ENCODE measurements at regions not wholly inside any gene's neighbourhood (a gene's known extent, or its start where the extent isn't known, plus 50 kb on each side); places are given as distances from the start of the nearest gene placed in this dataset.

DNA sequence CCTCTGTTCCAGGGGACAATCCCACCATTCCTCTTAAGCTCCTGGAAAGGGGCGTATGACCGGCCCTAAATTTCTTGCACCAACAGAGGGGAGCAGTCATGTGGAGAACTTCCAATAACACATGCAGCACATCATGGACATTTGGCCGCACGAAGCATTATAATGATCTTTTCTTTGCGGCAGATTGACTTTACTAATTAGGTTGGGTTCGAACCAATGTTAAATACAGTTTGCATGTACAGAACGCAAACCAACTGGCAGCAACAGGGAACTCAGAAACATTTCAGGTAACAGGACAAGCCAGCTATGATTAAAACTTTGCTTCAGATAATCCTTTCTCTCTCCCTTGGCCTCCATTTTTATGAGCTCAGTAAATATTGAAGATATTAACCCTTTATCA lies 100.8 kb upstream of the ADPGK start:
- TF ChIP-seq CTCF (conservative IDR thresholded peaks at IDR 0.05; ENCODE audit: low read length), result no peak
- TF ChIP-seq EZH2phosphoT487 (IDR thresholded peaks at IDR 0.05; ENCODE audit: borderline replicate concordance), result no peak

Data from Loucy (cell line).